ENCODE measurements at regions not wholly inside any gene's neighbourhood (a gene's known extent, or its start where the extent isn't known, plus 50 kb on each side); places are given as distances from the start of the nearest gene placed in this dataset.

DNA sequence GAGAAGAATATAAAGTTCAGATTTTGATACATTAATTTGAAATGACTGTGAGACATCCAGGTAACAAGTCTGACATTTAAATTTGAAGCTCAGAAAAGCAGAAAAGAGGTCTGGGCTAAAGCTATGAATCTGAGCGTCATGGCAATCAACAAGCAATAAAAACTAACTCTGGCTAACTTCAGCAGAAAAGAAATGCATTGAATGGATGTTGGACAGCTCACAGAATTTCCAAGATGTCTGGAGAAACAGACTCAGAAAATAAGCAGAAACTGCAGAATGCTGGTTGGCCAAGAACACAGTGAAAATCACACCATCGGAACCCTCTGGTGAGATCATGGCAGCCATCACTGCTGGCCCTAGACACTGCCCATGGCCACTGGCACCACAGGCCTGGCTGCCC lies 366.6 kb downstream of the METTL4 start:
- no peak overlapping the region for H3K4me3 ChIP-seq

DNA sequence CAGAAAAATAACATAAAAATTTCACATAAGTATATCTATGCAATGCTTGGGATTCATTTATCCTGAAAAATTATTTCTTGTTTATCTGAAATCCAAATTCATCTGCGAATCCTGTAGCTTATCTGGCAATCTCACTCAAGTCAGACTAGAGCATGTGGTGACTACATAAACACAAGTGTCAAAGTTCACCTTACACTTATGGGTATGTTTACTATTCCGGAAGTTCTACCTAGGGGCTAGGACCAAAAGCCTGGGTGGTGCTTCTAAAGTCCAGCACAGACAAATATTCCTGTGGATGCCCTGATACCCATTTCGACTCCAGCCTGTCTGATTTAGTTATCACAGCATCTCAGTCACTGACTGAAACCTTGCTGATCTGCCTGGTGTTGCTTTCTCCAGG lies 364.0 kb downstream of the METTL4 start:
- TF ChIP-seq, protein P1, sequence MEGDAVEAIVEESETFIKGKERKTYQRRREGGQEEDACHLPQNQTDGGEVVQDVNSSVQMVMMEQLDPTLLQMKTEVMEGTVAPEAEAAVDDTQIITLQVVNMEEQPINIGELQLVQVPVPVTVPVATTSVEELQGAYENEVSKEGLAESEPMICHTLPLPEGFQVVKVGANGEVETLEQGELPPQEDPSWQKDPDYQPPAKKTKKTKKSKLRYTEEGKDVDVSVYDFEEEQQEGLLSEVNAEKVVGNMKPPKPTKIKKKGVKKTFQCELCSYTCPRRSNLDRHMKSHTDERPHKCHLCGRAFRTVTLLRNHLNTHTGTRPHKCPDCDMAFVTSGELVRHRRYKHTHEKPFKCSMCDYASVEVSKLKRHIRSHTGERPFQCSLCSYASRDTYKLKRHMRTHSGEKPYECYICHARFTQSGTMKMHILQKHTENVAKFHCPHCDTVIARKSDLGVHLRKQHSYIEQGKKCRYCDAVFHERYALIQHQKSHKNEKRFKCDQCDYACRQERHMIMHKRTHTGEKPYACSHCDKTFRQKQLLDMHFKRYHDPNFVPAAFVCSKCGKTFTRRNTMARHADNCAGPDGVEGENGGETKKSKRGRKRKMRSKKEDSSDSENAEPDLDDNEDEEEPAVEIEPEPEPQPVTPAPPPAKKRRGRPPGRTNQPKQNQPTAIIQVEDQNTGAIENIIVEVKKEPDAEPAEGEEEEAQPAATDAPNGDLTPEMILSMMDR (IDR thresholded peaks at IDR 0.05), result no peak
- intact Hi-C loops (cut with DNase I), result no loop called here
- Histone ChIP-seq H3K4me3 (no peak overlapping the region), H3K36me3 (no peaks in the 10 kb centered on the region), H3K9me3 (no peaks in the 10 kb centered on the region), H3K27me3 (ENCODE audit: low read depth) (peaks cover 3% of the 10 kb centered on the region), H3K4me1 (no peaks in the 10 kb centered on the region), H3K27ac (no peak overlapping the region)
- DNase-seq (no peak), ATAC-seq (no peak)

More for the DNA sequence above, 366.6 kb downstream of the METTL4 start:
- Histone ChIP-seq H3K9me3 (no peaks in the 10 kb centered on the region), H3K27ac (no peak overlapping the region), H3K4me1 (no peaks in the 10 kb centered on the region), H3K36me3 (no peaks in the 10 kb centered on the region), H3K27me3 (ENCODE audit: low read depth) (peaks cover 3% of the 10 kb centered on the region)
- TF ChIP-seq, protein P1 (IDR thresholded peaks at IDR 0.05), result no peak
- intact Hi-C loops (cut with DNase I), result no loop called here
- no peak for DNase-seq
- ATAC-seq, result no peak

DNA sequence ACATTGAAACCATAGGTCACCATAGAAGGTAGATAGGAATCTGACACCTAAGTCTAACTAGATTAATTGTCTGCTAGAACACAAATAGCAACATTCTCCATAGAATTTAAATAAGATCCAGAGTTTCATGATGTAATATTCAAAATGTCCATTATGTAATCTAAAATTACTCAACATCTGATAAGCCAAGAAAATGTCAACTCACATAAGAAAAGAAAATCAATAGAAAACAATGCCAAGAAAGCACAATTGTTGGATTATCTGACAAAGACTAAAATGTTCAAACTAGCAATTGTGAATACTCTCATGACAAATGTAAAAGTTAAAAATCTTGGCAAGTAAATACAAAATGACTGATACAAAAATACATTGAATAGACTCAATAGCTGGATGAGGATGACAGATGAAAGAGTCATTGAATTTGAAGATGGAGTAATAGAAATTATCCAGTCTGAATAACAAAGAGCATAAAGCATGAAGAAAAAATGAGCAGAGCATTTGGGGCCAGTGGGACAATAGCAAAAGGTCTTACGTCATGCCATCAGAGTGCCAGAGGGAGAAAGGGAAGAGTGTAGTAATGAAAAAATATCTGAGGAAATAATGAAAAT lies 358.6 kb downstream of the METTL4 start:
- no peaks in the 10 kb centered on the region for H3K36me3 ChIP-seq
- H3K4me1 ChIP-seq, result no peaks in the 10 kb centered on the region
- no peaks in the 10 kb centered on the region for H3K9me3 ChIP-seq
- intact Hi-C loops (cut with DNase I), result no loop called here
- DNase-seq, result no peak
- H3K27me3 ChIP-seq (ENCODE audit: low read depth), result no peaks in the 10 kb centered on the region
- TF ChIP-seq, protein P1 (IDR thresholded peaks at IDR 0.05), result no peak
- ATAC-seq, result no peak
- no peak overlapping the region for H3K27ac ChIP-seq
- H3K4me3 ChIP-seq, result no peak overlapping the region

DNA sequence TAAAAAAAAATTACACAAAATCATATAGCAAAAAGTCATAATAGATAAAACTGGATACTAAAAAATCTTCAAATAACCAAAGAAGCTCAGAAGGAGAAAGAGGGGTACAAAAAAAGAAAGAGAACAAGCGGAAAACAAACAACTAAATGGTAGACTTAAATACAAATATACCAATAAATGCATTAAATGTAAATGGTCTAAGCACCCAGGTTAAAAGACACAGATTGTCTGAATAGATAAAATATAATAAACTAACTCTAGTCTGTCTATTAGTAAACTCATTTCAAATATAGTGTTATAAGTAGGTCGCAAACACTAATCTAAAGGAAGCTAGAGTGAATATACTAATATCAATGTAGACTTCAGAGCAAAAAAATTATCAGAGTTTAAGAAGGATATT lies 357.4 kb downstream of the METTL4 start:
- H3K27me3 ChIP-seq (ENCODE audit: low read depth), result no peaks in the 10 kb centered on the region
- no peaks in the 10 kb centered on the region for H3K36me3 ChIP-seq
- intact Hi-C loops (cut with DNase I), result no loop called here
- no peaks in the 10 kb centered on the region for H3K4me1 ChIP-seq
- ATAC-seq, result no peak
- no peak for DNase-seq
- no peak overlapping the region for H3K4me3 ChIP-seq
- H3K27ac ChIP-seq, result no peak overlapping the region
- TF ChIP-seq, protein P1 (IDR thresholded peaks at IDR 0.05), result no peak
- no peaks in the 10 kb centered on the region for H3K9me3 ChIP-seq

DNA sequence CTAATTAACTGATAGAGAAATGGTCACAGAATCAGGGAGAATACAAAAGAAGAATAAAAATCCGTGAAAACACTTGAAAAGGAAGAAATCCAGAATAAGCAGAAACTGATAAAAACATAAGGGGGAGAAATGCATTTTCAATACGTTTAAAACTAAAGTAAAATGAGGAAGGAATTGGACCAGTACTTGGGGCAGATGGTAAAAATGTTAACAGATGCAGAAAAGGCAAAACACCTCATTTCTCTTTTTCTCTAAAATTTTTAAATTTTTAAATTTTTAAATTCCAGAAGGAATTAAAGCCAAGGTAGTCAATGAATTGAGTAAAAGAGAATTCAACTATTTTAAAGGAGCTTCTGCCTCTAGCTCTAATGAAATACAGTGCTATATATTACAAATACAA lies 353.9 kb downstream of the METTL4 start:
- no peaks in the 10 kb centered on the region for H3K36me3 ChIP-seq
- H3K4me3 ChIP-seq, result no peak overlapping the region
- TF ChIP-seq, protein P1 (IDR thresholded peaks at IDR 0.05), result no peak
- ATAC-seq (no peak), DNase-seq (no peak)
- H3K27me3 ChIP-seq (ENCODE audit: low read depth), result no peaks in the 10 kb centered on the region
- H3K27ac ChIP-seq, result no peak overlapping the region
- no peaks in the 10 kb centered on the region for H3K9me3 ChIP-seq
- H3K4me1 ChIP-seq, result no peaks in the 10 kb centered on the region
- intact Hi-C loops (cut with DNase I), result no loop called here
